NCI-H2081 treated with DMSO at 0.1 percent for 48 hours (cell line): ENCODE measurements at regions not wholly inside any gene's neighbourhood (a gene's known extent, or its start where the extent isn't known, plus 50 kb on each side); places are given as distances from the start of the nearest gene placed in this dataset.
A peak's percentile ranks its signal among the peaks of the same experiment; 100 is the strongest.
"Not testable (repeated sequence)": the region's sequence is repeated elsewhere in the genome, so short reads cannot be mapped to it uniquely, and the experiment has no call there.

Experiments used
- DNase-seq: peaks from one replicate; lab custom pipeline; 2025; lab: John Stamatoyannopoulos, UW

- DNase-seq: no peak
Observed at GRCh38 chr11:24267014-24267413, 229.8 kb upstream of the LUZP2 start.

- no peak for DNase-seq
Observed at GRCh38 chr11:24271798-24272197, 225.1 kb upstream of the LUZP2 start.

- not testable (repeated sequence) for DNase-seq
Observed at GRCh38 chr11:24274214-24274781, 222.6 kb upstream of the LUZP2 start.

- no peak for DNase-seq
Observed at GRCh38 chr11:24286238-24286637, 210.6 kb upstream of the LUZP2 start.

GRCh38 chr11:24289301-24289700 lies 207.6 kb upstream of the LUZP2 start:
- no peak for DNase-seq

DNA sequence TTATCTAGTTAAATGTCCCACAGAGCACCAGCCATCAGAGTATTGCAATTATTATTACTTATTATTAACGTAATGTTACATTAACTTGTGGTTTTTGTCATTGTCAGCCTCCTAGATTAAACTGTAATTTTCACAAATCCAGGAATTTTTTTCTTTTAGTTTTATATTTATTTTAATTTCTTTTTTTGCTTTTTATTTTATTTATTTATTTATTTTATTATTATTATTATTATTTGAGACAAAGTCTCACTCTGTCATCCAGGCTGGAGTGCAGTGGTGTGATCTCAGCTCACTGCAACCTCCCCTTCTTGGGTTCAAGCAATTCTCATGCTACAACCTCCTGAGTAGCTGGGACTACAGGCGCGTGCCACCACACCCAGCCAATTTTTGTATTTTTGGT lies 202.9 kb upstream of the LUZP2 start:
- DNase-seq: no peak

- no peak for DNase-seq
Observed at GRCh38 chr11:24295360-24295759, 201.5 kb upstream of the LUZP2 start.

DNA sequence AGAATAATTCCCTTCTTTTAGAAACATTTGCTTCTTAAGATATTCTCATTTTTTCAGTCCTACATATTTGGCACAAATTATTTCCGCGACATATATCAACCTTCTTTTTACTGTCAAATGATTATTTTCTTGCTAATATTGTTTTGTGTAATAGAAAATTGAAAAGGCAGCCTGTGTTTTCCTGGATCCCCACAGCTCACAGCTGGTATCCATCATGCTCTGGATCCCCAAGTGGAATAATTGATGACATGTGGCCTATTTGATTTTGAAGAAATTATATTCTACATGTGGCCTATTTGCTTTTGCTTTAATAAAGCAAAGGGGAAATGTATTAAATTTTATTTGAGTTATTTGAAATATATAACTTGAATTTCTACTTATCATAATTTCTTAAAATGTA lies 199.4 kb upstream of the LUZP2 start:
- DNase-seq: no peak

GRCh38 chr11:24298146-24298545 lies 198.7 kb upstream of the LUZP2 start:
- no peak for DNase-seq

DNA sequence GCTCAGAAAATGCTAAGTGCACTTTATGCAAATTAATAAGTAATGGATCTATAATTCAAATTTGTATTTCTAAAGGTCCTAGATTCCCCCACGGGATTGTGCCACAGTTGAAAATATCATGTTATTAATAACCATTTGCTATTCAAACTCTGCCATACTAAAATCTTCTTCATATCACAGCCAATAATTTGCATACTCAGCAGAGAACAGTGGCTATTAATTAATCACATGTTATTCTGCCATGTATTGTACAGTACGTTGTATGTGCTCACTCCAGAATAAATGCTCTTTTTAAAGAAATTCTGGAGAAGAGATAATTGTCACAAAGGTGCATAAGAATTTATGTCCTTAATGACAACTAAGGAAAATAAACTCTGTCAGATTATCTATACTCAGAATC lies 184.9 kb upstream of the LUZP2 start:
- DNase-seq: no peak

GRCh38 chr11:24312464-24313238 lies 184.2 kb upstream of the LUZP2 start:
- no peak for DNase-seq

- no peak for DNase-seq
Observed at GRCh38 chr11:24321229-24321628, 175.6 kb upstream of the LUZP2 start.

- no peak for DNase-seq
Observed at GRCh38 chr11:24324211-24324610, 172.6 kb upstream of the LUZP2 start.

- DNase-seq: no peak
Observed at GRCh38 chr11:24344222-24344621, 152.6 kb upstream of the LUZP2 start.

DNA sequence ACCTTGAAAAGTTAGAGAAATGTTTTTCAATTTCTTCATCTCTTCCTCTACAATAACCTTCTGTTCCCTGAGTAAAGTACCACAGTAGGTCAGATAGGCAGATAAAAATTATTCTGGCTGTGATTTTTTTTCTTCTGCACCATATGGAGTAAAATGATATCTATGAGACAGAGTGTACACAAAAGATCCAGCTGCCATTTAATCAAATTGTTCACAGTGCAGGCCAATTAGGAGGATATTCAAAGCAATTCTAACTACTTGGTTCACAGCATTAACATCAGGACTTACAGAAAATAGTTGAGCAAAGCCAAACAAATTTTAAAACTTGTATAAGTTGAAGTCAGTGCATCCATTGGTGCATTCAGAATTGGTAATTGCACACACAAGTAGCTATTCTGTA lies 147.9 kb upstream of the LUZP2 start:
- DNase-seq: peak; percentile 8

GRCh38 chr11:24351179-24351578 lies 145.7 kb upstream of the LUZP2 start:
- no peak for DNase-seq

GRCh38 chr11:24356501-24356900 lies 140.4 kb upstream of the LUZP2 start:
- DNase-seq: no peak

DNA sequence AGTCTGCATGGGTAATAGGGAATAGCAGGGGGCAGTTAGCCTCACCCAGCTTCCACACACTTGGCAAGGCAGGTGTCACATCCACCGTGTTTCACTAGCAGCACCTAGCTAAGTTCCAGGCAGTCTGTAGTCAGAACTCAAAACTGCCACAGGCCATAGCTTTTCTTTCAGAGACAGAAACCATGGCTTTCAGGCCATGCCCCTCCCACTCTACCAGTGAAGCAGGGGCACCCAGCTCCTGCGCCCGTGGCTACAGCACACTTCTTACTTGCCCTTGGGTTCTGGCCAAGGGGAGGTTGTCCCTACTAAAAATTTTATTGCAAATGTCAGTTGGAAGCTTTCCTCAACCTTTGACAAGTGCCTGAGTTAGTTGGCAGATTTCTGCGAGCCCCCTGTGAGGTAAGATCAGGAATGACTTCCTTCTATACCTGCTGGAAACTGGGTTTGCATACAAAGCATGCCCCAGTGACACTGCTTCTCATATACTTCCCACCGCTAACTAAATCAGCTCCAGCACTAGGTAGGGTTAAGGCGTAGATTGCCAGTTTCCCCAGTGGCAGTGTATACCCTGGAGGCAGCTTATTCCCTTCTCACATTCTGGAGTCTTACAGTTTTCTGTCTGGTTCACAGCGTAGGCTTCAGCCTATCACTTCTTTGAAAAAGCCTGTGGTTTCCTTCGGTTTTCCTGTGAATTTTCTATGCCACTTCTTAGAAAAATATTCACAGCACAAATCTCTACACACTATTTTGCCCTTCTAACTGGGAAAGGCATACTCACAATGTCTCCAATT lies 139.0 kb upstream of the LUZP2 start:
- DNase-seq: no peak

- no peak for DNase-seq
Observed at GRCh38 chr11:24372491-24372890, 124.4 kb upstream of the LUZP2 start.

DNA sequence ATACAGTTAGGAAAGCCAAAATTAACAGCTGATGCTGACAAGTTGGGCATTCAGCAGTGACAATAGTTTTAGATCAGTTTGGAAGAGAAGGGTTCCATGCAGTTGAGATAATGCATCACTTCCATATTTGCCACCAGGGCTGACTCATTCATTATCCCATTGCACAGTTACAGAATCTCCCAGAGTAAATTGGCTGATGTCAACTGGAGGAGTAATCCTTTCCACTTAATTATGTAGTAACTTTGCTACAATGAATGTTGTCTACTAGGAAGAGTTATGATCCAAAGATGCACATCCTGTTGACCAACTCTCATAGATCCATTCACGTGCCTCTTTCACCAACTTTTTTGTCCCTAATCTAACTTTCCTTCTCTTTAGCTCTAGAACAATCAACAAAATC lies 123.3 kb upstream of the LUZP2 start:
- DNase-seq: no peak

GRCh38 chr11:24375351-24375750 lies 121.5 kb upstream of the LUZP2 start:
- DNase-seq: no peak

GRCh38 chr11:24375931-24376330 lies 120.9 kb upstream of the LUZP2 start:
- no peak for DNase-seq

DNA sequence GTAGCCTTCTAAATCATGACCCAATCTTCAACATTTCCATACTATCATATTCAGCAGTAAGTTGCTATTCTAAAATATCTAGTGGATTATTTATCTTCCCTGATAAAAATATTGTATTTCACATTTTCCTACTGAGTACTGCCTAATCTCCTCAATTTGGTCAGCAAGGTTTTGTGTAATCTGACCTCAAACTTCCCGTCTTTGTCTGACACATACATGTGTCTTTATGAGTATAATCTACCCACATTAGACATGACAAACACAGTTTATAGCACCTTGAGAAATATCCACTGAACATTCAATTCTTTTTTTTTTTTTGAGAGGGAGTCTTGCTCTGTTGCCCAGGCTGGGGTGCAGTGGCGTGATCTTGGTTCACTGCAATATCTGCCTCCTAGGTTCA lies 113.7 kb upstream of the LUZP2 start:
- DNase-seq: no peak
